ENCODE measurements at regions not wholly inside any gene's neighbourhood (a gene's known extent, or its start where the extent isn't known, plus 50 kb on each side); places are given as distances from the start of the nearest gene placed in this dataset.

GRCh38 chr9:118038713-118039112 lies 334.5 kb downstream of the TLR4 start:
- no peak for TF ChIP-seq CTCF (optimal IDR thresholded peaks at IDR 0.05 in 1 of 3, IDR thresholded peaks at IDR 0.05 in 1 of 3, conservative IDR thresholded peaks at IDR 0.05 in 1 of 3; ENCODE audit: extremely low read depth in 1 of 3, insufficient read depth in 2 of 3, low read length in 3 of 3)
- no peak for TF ChIP-seq EZH2 (IDR thresholded peaks at IDR 0.05; ENCODE audit: low read length)
